ENCODE measurements at regions not wholly inside any gene's neighbourhood (a gene's known extent, or its start where the extent isn't known, plus 50 kb on each side); places are given as distances from the start of the nearest gene placed in this dataset.

- no peak for DNase-seq
Measured at GRCh38 chr2:60400462-60401246, 152.8 kb downstream of the BCL11A start.

GRCh38 chr2:60394463-60394862, 159.0 kb downstream of the BCL11A start:
- DNase-seq: no peak

GRCh38 chr2:60391649-60392375, 161.6 kb downstream of the BCL11A start:
- no peak for DNase-seq

GRCh38 chr2:60391230-60391629, 162.2 kb downstream of the BCL11A start:
- no peak for DNase-seq

GRCh38 chr2:60386436-60386835, 167.0 kb downstream of the BCL11A start:
- DNase-seq: no peak

- no peak for DNase-seq
Measured at GRCh38 chr2:60385648-60386047, 167.8 kb downstream of the BCL11A start.

GRCh38 chr2:60383401-60384143, 169.9 kb downstream of the BCL11A start:
- no peak for DNase-seq

- DNase-seq: no peak
Measured at GRCh38 chr2:60380411-60380810, 173.0 kb downstream of the BCL11A start.

GRCh38 chr2:60379684-60380083, 173.8 kb downstream of the BCL11A start:
- DNase-seq: no peak

- no peak for DNase-seq
Measured at GRCh38 chr2:60379216-60379615, 174.2 kb downstream of the BCL11A start.

- DNase-seq: no peak
Measured at GRCh38 chr2:60377825-60378224, 175.6 kb downstream of the BCL11A start.

GRCh38 chr2:60376252-60376651, 177.2 kb downstream of the BCL11A start:
- DNase-seq: no peak

- DNase-seq: no peak
Measured at GRCh38 chr2:60371681-60372080, 181.8 kb downstream of the BCL11A start.

GRCh38 chr2:60371219-60371618, 182.2 kb downstream of the BCL11A start:
- no peak for DNase-seq

- DNase-seq: no peak
Measured at GRCh38 chr2:60370814-60371213, 182.6 kb downstream of the BCL11A start.

GRCh38 chr2:60368456-60368855, 185.0 kb downstream of the BCL11A start:
- no peak for DNase-seq

- DNase-seq: no peak
Measured at GRCh38 chr2:60366135-60366712, 187.2 kb downstream of the BCL11A start.

- DNase-seq: peak; percentile 24
Measured at GRCh38 chr2:60365556-60365955, 187.9 kb downstream of the BCL11A start.

GRCh38 chr2:60364491-60364890, 189.0 kb downstream of the BCL11A start:
- no peak for DNase-seq

- DNase-seq: no peak
Measured at GRCh38 chr2:60361498-60361897, 192.0 kb downstream of the BCL11A start.

GRCh38 chr2:60359569-60359968, 193.9 kb downstream of the BCL11A start:
- no peak for DNase-seq

GRCh38 chr2:60358476-60358875, 195.0 kb downstream of the BCL11A start:
- DNase-seq: no peak

- DNase-seq: no peak
Measured at GRCh38 chr2:60357996-60358395, 195.5 kb downstream of the BCL11A start.

Measured in 8988T (cell line).